GM20000 (cell line): ENCODE measurements at regions not wholly inside any gene's neighbourhood (a gene's known extent, or its start where the extent isn't known, plus 50 kb on each side); places are given as distances from the start of the nearest gene placed in this dataset.

ENCODE experiments used
- DNase-seq: peaks from one replicate; pipeline ENCODE4 v3.0.0; 2012; ENCODE audit warnings: low spot score
- TF ChIP-seq, protein P1 (sequence below): IDR thresholded peaks from 2 replicates; pipeline ENCODE4 v1.5.1; 2012; ENCODE audit warnings: mild to moderate bottlenecking, control low read depth; ENCODE audit errors: extremely low read depth, missing control alignments

DNA sequence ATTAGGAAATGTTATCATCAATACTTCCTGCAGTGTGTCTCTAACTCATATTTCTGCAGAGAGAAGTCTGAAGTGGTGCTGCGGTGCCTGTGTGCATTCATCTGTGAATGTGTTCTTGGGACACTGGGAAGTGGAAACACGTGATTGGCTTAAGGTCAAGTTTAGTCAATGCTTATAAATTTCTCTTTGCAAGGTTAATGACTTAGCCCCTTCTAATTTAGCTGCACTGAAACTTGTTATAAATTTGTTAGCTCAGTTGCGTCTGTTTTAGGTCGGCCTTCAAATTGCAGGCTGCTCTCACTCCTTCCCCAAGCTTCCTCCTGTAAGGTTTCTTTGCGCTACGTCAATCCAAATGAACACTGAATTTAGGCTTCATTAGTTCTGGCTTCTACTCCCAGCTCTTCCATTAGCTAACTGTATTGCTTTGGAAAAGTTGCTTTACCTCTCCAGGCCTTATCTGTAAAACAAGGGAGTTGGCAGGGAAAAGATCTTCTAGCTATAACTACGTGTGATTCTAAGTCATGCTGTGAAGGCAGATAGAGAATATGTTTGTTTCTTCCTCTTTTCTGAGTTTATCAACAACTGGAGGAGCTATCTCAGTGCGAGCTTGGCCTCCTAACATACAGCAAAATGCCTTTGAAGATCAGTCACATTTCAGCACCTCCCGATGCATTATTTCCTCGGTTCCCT lies 341.8 kb downstream of the NFIB start:
- DNase-seq, result no peak
- TF ChIP-seq, protein P1, sequence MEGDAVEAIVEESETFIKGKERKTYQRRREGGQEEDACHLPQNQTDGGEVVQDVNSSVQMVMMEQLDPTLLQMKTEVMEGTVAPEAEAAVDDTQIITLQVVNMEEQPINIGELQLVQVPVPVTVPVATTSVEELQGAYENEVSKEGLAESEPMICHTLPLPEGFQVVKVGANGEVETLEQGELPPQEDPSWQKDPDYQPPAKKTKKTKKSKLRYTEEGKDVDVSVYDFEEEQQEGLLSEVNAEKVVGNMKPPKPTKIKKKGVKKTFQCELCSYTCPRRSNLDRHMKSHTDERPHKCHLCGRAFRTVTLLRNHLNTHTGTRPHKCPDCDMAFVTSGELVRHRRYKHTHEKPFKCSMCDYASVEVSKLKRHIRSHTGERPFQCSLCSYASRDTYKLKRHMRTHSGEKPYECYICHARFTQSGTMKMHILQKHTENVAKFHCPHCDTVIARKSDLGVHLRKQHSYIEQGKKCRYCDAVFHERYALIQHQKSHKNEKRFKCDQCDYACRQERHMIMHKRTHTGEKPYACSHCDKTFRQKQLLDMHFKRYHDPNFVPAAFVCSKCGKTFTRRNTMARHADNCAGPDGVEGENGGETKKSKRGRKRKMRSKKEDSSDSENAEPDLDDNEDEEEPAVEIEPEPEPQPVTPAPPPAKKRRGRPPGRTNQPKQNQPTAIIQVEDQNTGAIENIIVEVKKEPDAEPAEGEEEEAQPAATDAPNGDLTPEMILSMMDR, result no peak

DNA sequence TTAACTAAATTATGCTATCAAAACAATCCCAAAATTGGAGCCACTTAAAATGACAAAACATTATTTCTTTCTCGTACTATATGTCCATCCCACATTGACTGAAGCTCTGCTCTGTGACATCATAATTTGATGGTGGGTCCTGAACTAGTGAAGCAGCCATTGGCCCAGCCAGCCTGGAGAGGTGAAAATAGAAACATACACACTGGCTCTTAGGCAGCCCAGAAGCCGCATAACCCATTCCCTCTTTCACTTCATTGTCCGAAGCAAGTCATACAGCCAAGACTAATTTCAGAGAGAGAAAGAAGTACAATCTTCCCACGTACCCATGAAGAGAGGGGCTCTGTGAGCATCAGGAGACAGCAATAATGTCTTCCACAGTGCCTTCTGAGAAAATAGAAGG lies 342.5 kb downstream of the NFIB start:
- DNase-seq, result no peak
- TF ChIP-seq, protein P1, result no peak

DNA sequence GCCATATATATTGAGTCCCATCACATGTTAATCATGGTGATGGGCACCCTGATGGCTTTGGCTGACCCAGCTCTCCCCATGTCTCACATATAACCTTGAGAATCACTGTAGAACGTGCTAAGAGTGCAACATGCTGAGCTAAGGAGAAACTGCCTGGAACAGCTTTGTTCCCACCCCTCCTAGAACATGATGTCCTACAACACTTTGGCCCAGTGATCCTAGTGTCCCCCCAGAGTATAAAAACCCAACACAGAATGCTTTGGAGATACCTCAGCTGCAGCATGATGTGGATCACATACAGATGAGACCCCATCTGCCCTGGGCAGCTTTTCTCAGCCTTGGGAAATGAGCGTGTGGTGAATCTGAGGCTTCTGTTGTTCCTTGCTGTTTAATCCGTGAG lies 343.5 kb downstream of the NFIB start:
- DNase-seq, result no peak
- TF ChIP-seq, protein P1, result no peak

DNA sequence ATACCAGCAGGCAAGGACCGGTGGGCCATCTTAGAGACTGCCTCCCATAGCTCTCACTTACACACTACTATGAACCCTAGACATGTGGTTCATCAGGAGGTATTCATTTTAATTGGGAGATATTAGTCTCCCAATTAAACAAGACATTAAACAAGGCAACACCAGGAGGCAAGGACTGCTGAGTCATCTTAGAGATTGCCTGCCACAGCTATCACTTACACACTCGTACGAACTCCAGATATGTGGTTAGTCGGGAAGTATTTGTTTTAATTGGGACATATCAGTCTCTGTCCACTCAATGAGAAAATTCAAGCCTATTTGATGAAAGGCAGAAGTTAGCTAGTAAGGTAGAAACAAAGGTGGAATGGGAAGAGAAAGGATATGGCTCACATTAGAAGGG lies 343.9 kb downstream of the NFIB start:
- TF ChIP-seq, protein P1, result no peak
- DNase-seq, result no peak

DNA sequence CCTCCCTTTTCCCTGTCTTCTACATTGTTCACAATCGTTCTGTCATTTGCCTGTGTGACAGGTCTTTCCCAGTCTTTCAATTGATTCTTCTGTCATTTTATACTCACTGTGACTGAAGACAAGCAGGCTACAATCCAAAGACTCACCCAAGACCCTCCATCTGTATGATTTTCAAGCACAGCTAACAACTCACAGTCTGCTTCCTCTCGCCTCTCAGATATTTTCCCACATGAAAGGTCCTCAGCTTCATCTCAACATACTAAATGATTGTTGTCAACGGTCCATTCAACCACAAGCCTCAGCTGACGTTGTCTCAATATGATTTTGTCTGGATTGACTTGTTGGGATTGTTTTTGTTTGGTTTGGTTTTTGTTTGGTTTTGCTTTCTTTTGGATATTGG lies 346.5 kb downstream of the NFIB start:
- DNase-seq, result no peak
- TF ChIP-seq, protein P1, result no peak

DNA sequence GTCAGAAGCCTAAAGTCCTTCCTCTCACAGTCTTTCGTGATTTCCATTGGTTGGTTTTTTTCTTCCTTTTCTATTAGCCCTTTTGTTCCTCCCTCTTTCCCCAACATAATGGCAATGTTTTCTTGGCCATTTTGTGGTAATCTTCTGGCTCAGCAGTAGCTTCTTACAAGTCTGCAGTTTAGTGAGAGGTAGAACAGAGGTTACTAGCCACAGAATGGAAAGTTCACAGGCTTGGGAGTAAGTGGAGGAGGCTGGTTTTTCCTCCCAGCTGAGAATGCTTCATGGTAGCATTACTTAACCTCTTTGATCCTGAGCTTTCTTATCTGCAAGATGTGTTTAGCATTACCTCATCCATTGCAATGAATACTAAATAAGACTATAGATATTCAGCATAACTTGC lies 346.9 kb downstream of the NFIB start:
- DNase-seq, result no peak
- TF ChIP-seq, protein P1, result no peak

DNA sequence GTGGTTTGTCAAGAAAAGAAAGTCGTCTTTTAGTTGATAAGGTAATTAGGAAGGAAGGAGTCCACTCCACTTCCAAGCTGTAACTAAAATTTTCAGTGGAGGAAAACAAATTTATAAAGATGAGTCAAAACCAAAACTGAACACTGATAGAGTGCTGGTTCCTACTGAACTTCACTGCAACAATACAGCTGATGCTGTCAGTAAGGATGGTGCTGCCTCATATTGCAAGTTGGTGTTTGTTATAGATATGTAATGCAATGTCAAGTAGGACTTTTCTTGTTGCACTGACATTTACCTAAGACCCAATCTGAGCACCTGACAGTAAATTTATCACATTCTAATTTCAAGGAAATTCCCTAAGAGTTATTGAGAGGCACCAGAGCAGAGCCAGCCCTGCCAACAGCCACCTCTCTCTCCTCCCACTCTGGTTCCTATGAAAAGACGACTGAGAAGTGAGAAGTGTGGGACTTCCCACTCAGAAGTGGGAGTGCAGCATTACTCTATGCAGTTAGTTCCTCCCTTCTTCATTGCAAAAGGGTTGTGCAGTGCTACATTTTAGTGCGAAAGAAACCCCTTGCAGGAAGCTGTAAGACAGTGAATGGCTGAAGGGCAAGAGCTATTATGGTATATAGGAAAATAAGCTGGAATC lies 350.8 kb downstream of the NFIB start:
- DNase-seq, result no peak
- TF ChIP-seq, protein P1, result no peak
